ENCODE measurements at regions not wholly inside any gene's neighbourhood (a gene's known extent, or its start where the extent isn't known, plus 50 kb on each side); places are given as distances from the start of the nearest gene placed in this dataset.

DNA sequence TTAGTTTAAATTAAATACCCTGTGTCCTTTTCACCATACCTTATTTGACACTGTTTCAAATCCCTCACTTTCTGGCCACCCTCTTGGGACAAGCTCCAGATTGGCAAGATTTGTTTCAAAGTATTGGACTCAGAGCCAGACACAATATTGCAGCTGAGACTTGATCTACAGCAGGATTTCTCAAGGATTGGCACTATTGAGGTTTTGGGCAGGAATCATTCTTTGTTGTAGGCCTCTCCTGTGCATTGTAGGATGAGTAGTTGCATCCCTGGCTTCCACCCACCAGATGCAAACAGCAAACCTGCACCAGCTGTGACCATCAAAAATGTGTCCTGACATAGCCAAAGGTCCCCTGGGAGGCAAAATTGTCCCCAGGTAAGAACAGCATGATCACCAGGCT is 181.2 kb downstream of the CHD9NB start:
- Histone ChIP-seq H4K91ac (replicated peaks; ENCODE audit: insufficient read length, low read length) (no peak overlapping the region), H3K79me1 (ENCODE audit: low read depth, low read length) (no peaks in the 10 kb centered on the region), H3K4me2 (ENCODE audit: insufficient read depth in 1 of 2, low read depth in 2 of 2, low read length in 2 of 2) (no peak overlapping the region), H4K20me1 (replicated peaks in 1 of 2; ENCODE audit: control insufficient read depth in 1 of 2, insufficient read depth in 2 of 2, low read length in 2 of 2) (no peaks in the 10 kb centered on the region), H3K36me3 (ENCODE audit: control insufficient read depth in 2 of 4, insufficient read depth in 4 of 4, low read length in 3 of 4) (no peaks in the 10 kb centered on the region), H3K9ac (replicated peaks in 1 of 4; ENCODE audit: extremely low read depth in 1 of 4, low read depth in 3 of 4, low read length in 3 of 4) (no peak overlapping the region), H3K18ac (ENCODE audit: extremely low read depth, low read length) (no peak overlapping the region), H2BK20ac (ENCODE audit: low read length) (no peak overlapping the region; the same call in 1 of the 2 replicates), H3K4me1 (replicated peaks in 1 of 4; ENCODE audit: control insufficient read depth in 3 of 4, insufficient read depth in 4 of 4, low read length in 3 of 4) (peaks cover 4 to 10% (median 7%) of the 10 kb centered on the region in 4 experiments; a peak in 4 of 7 replicates), H2BK12ac (ENCODE audit: low read depth, low read length) (no peak overlapping the region; the same call in 1 of the 2 replicates), H3K27me3 (replicated peaks in 1 of 4; ENCODE audit: control insufficient read depth in 3 of 4, extremely low read depth in 1 of 4, insufficient read depth in 3 of 4, low read length in 3 of 4) (no peaks in the 10 kb centered on the region), H3K56ac (replicated peaks; ENCODE audit: insufficient read length, low read depth, low read length) (no peak overlapping the region), H3K79me2 (ENCODE audit: control insufficient read depth in 1 of 2, insufficient read depth in 2 of 2, low read length in 2 of 2) (no peaks in the 10 kb centered on the region), H2AFZ (ENCODE audit: low read length) (no peak overlapping the region), H3K4ac (replicated peaks; ENCODE audit: insufficient read length, low read depth, low read length) (no peak overlapping the region), H3K4me3 (ENCODE audit: extremely low read depth in 1 of 4, insufficient read depth in 2 of 4, low read depth in 3 of 4, low read length in 4 of 4) (no peak overlapping the region), H4K5ac (ENCODE audit: insufficient read length, low read depth, low read length) (no peak overlapping the region), H4K8ac (ENCODE audit: extremely low read depth, insufficient read depth, low read length) (no peak overlapping the region), H3K23me2 (ENCODE audit: low read depth, low read length) (no peaks in the 10 kb centered on the region), H3K27ac (ENCODE audit: low read depth, low read length) (no peak overlapping the region), H2BK120ac (replicated peaks; ENCODE audit: low read depth, low read length) (no peak overlapping the region), H2BK5ac (ENCODE audit: low read depth, low read length) (no peak overlapping the region), H3K23ac (ENCODE audit: insufficient read length) (no peak overlapping the region), H3K9me3 (ENCODE audit: insufficient read depth in 2 of 2, low read depth in 1 of 2, low read length in 1 of 2) (no peaks in the 10 kb centered on the region), H2BK15ac (ENCODE audit: low read length) (0 out of 2 replicates have a peak overlapping the region, but pooled peaks have one; percentile 12), H3K14ac (ENCODE audit: insufficient read length) (no peak overlapping the region), H2AK5ac (ENCODE audit: low read depth, low read length) (no peak overlapping the region)
- FAIRE-seq (no peak), DNase-seq (ENCODE audit: low read depth in 1 of 2, low spot score in 2 of 2) (no peak)
- CTCF ChIA-PET (ENCODE audit: partially characterized antibody): no interaction called here
- no peak for TF ChIP-seq SUZ12 (IDR thresholded peaks at IDR 0.05; ENCODE audit: low read length)
- TF ChIP-seq POLR2A (IDR thresholded peaks at IDR 0.05; ENCODE audit: control extremely low read depth in 1 of 2, low read depth in 2 of 2, low read length in 2 of 2): no peak
- TF ChIP-seq, protein P1, sequence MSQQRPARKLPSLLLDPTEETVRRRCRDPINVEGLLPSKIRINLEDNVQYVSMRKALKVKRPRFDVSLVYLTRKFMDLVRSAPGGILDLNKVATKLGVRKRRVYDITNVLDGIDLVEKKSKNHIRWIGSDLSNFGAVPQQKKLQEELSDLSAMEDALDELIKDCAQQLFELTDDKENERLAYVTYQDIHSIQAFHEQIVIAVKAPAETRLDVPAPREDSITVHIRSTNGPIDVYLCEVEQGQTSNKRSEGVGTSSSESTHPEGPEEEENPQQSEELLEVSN (IDR thresholded peaks at IDR 0.05): no peak
- no peak for TF ChIP-seq SP2 (IDR thresholded peaks at IDR 0.05; ENCODE audit: low read length)
- no peak for TF ChIP-seq RAD21 (IDR thresholded peaks at IDR 0.05 in 1 of 2, conservative IDR thresholded peaks at IDR 0.05 in 1 of 2; ENCODE audit: low read depth in 2 of 2, low read length in 2 of 2)
- no peak for TF ChIP-seq GTF2F1 (IDR thresholded peaks at IDR 0.05; ENCODE audit: borderline replicate concordance, low read depth, low read length)
- no peak for TF ChIP-seq SIX5 (IDR thresholded peaks at IDR 0.05; ENCODE audit: low read depth, low read length)
- TF ChIP-seq ASH2L (IDR thresholded peaks at IDR 0.05; ENCODE audit: low read length): no peak
- TF ChIP-seq CHD1 (IDR thresholded peaks at IDR 0.05; ENCODE audit: low read depth, low read length): no peak
- no peak for TF ChIP-seq SRF (IDR thresholded peaks at IDR 0.05; ENCODE audit: low read depth, low read length)
- TF ChIP-seq EZH2 (IDR thresholded peaks at IDR 0.05; ENCODE audit: low read depth, low read length, severe bottlenecking): no peak
- TF ChIP-seq BRCA1 (IDR thresholded peaks at IDR 0.05; ENCODE audit: low read depth, low read length): no peak
- no peak for TF ChIP-seq MAFK (IDR thresholded peaks at IDR 0.05; ENCODE audit: low read depth, low read length)
- no peak for TF ChIP-seq NRF1 (IDR thresholded peaks at IDR 0.05; ENCODE audit: low read depth, low read length)
- TF ChIP-seq SAP30 (IDR thresholded peaks at IDR 0.05; ENCODE audit: insufficient read depth, insufficient replicate concordance, low read length): no peak
- POLR2A ChIA-PET (ENCODE audit: partially characterized antibody): no interaction called here
